ENCODE measurements at regions not wholly inside any gene's neighbourhood (a gene's known extent, or its start where the extent isn't known, plus 50 kb on each side); places are given as distances from the start of the nearest gene placed in this dataset.

DNA sequence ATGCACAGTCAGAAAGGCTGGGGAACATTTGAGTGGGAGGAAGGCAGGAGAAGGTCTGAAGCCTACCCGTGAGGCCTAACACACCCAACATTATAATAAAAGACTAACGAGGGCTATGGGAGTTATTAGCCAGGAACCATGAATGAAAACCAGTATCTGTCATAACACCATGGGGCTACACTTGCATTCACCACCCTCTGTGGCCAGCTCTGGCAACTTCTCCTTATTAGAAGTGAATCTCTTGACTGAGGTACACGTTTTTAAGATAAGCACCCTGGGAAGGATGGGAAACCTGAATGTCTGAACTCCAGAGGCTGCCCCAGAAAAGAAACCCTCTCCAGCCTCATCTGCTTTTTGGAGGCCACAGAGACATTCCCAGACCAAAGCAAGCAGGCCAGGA, 204.3 kb upstream of the RAB4A start:
- H3K27ac Mint-ChIP-seq: peak overlapping the region; percentile 31 to 96 (median 93)

DNA sequence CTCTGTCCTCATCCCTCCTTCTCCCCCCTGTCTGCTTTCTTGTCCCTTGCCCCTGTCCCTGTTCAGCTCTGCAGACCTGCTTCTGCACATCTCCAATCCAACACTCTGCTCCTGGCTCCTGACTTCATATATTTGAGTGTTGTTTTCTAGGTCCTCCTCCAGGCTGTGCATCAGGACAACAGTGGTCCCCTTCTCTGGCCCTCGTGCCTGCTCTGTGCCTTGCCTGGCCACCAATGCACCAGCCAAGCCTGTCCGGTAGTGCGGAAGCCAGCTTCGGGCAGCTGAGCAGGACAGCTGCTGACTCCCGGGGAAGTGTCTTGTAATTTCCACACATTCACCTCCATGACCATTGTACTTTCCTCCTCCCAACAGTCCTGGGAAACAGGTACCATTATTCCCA, 203.4 kb upstream of the RAB4A start:
- H3K36me3 Mint-ChIP-seq: peaks cover 0 to 2% of the 10 kb centered on the region in 2 donors

More for the DNA sequence above, 204.3 kb upstream of the RAB4A start:
- Histone ChIP-seq H4K20me1 (ENCODE audit: insufficient read depth, low read length) (no peaks in the 10 kb centered on the region), H3K27me3 (ENCODE audit: control insufficient read depth in 2 of 2, insufficient read depth in 2 of 2, low read length in 2 of 2) (no peaks in the 10 kb centered on the region), H2AFZ (ENCODE audit: insufficient read depth, low read depth, low read length, poor library complexity, severe bottlenecking) (no peak overlapping the region), H3K9ac (ENCODE audit: insufficient read depth, low read length, poor library complexity, severe bottlenecking) (no peak overlapping the region), H3K36me3 (replicated peaks in 1 of 2; ENCODE audit: control insufficient read depth in 1 of 2, insufficient read depth in 2 of 2, low read length in 2 of 2) (no peaks in the 10 kb centered on the region), H3K27ac (ENCODE audit: low read depth in 1 of 2, low read length in 2 of 2) (peak overlapping the region in 1 of 2 donors; percentile 82), H3K9me3 (replicated peaks in 1 of 2; ENCODE audit: control insufficient read depth in 1 of 2, insufficient read depth in 1 of 2, low read length in 2 of 2) (no peaks in the 10 kb centered on the region), H3K4me1 (ENCODE audit: control insufficient read depth in 1 of 2, insufficient read depth in 2 of 2, low read length in 2 of 2) (peaks cover 72 to 98% of the 10 kb centered on the region in 2 donors), H3K79me2 (ENCODE audit: insufficient read depth, low read length) (no peaks in the 10 kb centered on the region), H3K4me3 (replicated peaks in 1 of 3; ENCODE audit: low read depth in 2 of 3, low read length in 3 of 3) (peak overlapping the region in 1 of 3 experiments; percentile 3), H3K4me2 (replicated peaks; ENCODE audit: extremely low read depth, low read length, poor library complexity, severe bottlenecking) (no peak overlapping the region)
- peak; percentile 15 to 32 (median 28) for DNase-seq
- H3K27me3 Mint-ChIP-seq (ENCODE audit: low read depth in 3 of 3): no peaks in the 10 kb centered on the region
- peaks cover 0 to 2% of the 10 kb centered on the region in 2 donors for H3K36me3 Mint-ChIP-seq
- H3K4me3 Mint-ChIP-seq: no peak overlapping the region
- H3K9me3 Mint-ChIP-seq: peaks cover 0 to 1% (median 0%) of the 10 kb centered on the region in 7 donors
- H3K4me1 Mint-ChIP-seq: peaks cover 95% of the 10 kb centered on the region
- WGBS (ENCODE audit: insufficient coverage): 0% methylated on average over 1 of the region's 3 CpGs
- intact Hi-C loops (cut with micrococcal nuclease): loop anchor here (5.0 kb wide), 3 partner anchors 39 to 79 kb away; no protein-coding TSS in a partner anchor
- TF ChIP-seq, protein P1, sequence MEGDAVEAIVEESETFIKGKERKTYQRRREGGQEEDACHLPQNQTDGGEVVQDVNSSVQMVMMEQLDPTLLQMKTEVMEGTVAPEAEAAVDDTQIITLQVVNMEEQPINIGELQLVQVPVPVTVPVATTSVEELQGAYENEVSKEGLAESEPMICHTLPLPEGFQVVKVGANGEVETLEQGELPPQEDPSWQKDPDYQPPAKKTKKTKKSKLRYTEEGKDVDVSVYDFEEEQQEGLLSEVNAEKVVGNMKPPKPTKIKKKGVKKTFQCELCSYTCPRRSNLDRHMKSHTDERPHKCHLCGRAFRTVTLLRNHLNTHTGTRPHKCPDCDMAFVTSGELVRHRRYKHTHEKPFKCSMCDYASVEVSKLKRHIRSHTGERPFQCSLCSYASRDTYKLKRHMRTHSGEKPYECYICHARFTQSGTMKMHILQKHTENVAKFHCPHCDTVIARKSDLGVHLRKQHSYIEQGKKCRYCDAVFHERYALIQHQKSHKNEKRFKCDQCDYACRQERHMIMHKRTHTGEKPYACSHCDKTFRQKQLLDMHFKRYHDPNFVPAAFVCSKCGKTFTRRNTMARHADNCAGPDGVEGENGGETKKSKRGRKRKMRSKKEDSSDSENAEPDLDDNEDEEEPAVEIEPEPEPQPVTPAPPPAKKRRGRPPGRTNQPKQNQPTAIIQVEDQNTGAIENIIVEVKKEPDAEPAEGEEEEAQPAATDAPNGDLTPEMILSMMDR (IDR thresholded peaks at IDR 0.05): no peak

More for the DNA sequence above, 203.4 kb upstream of the RAB4A start:
- peak overlapping the region; percentile 76 to 82 for H3K27ac ChIP-seq (ENCODE audit: low read depth in 1 of 2, low read length in 2 of 2)
- intact Hi-C loops (cut with micrococcal nuclease): loop anchor here (5.0 kb wide), 3 partner anchors 40 to 80 kb away; no protein-coding TSS in a partner anchor
- Mint-ChIP-seq H3K27ac (peak overlapping the region; percentile 91 to 96 (median 94)), H3K27me3 (ENCODE audit: low read depth in 3 of 3) (peaks cover 0 to 2% (median 0%) of the 10 kb centered on the region in 3 donors), H3K4me3 (peak overlapping the region in 1 of 2 donors; percentile 67), H3K4me1 (peaks cover 96% of the 10 kb centered on the region), H3K9me3 (no peaks in the 10 kb centered on the region)
- H3K36me3 ChIP-seq (replicated peaks in 1 of 2; ENCODE audit: control insufficient read depth in 1 of 2, insufficient read depth in 2 of 2, low read length in 2 of 2): no peaks in the 10 kb centered on the region
- peak overlapping the region; percentile 70 for H3K4me2 ChIP-seq (replicated peaks; ENCODE audit: extremely low read depth, low read length, poor library complexity, severe bottlenecking)
- no peaks in the 10 kb centered on the region for H3K27me3 ChIP-seq (ENCODE audit: control insufficient read depth in 2 of 2, insufficient read depth in 2 of 2, low read length in 2 of 2)
- peak overlapping the region; percentile 52 for H2AFZ ChIP-seq (ENCODE audit: insufficient read depth, low read depth, low read length, poor library complexity, severe bottlenecking)
- no peak overlapping the region for H3K9ac ChIP-seq (ENCODE audit: insufficient read depth, low read length, poor library complexity, severe bottlenecking)
- DNase-seq: no peak
- H3K9me3 ChIP-seq (replicated peaks in 1 of 2; ENCODE audit: control insufficient read depth in 1 of 2, insufficient read depth in 1 of 2, low read length in 2 of 2): no peaks in the 10 kb centered on the region
- H3K4me1 ChIP-seq (ENCODE audit: control insufficient read depth in 1 of 2, insufficient read depth in 2 of 2, low read length in 2 of 2): peaks cover 78 to 97% of the 10 kb centered on the region in 2 donors
- TF ChIP-seq, protein P1 (IDR thresholded peaks at IDR 0.05): no peak
- no peaks in the 10 kb centered on the region for H3K79me2 ChIP-seq (ENCODE audit: insufficient read depth, low read length)
- peak overlapping the region in 1 of 3 experiments; percentile 48 for H3K4me3 ChIP-seq (replicated peaks in 1 of 3; ENCODE audit: low read depth in 2 of 3, low read length in 3 of 3)
- 67% methylated on average over 3 of the region's 5 CpGs for WGBS (ENCODE audit: insufficient coverage)
- no peaks in the 10 kb centered on the region for H4K20me1 ChIP-seq (ENCODE audit: insufficient read depth, low read length)

All from CD14-positive monocyte (primary cell).